ENCODE measurements at regions not wholly inside any gene's neighbourhood (a gene's known extent, or its start where the extent isn't known, plus 50 kb on each side); places are given as distances from the start of the nearest gene placed in this dataset.
"Not testable (repeated sequence)": the region's sequence is repeated elsewhere in the genome, so short reads cannot be mapped to it uniquely, and the experiment has no call there.

- no peak for DNase-seq (ENCODE audit: low read depth)
- H3K4me3 ChIP-seq (ENCODE audit: low read depth, low read length), result no peak overlapping the region
- no peak for TF ChIP-seq CTCF (IDR thresholded peaks at IDR 0.05; ENCODE audit: insufficient read depth, low read length)
Observed at GRCh38 chr21:17201741-17202260, 311.0 kb upstream of the CXADR start.

GRCh38 chr21:17214801-17215200, 298.0 kb upstream of the CXADR start:
- no peak for DNase-seq (ENCODE audit: low read depth)
- H3K4me3 ChIP-seq (ENCODE audit: low read depth, low read length), result no peak overlapping the region
- TF ChIP-seq CTCF (IDR thresholded peaks at IDR 0.05; ENCODE audit: insufficient read depth, low read length), result no peak

GRCh38 chr21:17219050-17219449, 293.8 kb upstream of the CXADR start:
- H3K4me3 ChIP-seq (ENCODE audit: low read depth, low read length); DNase-seq (ENCODE audit: low read depth): not testable (repeated sequence)

- no peak for DNase-seq (ENCODE audit: low read depth)
- no peak for TF ChIP-seq CTCF (IDR thresholded peaks at IDR 0.05; ENCODE audit: insufficient read depth, low read length)
- no peak overlapping the region for H3K4me3 ChIP-seq (ENCODE audit: low read depth, low read length)
Observed at GRCh38 chr21:17231124-17231523, 281.7 kb upstream of the CXADR start.

GRCh38 chr21:17231771-17232170, 281.1 kb upstream of the CXADR start:
- no peak overlapping the region for H3K4me3 ChIP-seq (ENCODE audit: low read depth, low read length)
- no peak for DNase-seq (ENCODE audit: low read depth)
- no peak for TF ChIP-seq CTCF (IDR thresholded peaks at IDR 0.05; ENCODE audit: insufficient read depth, low read length)

GRCh38 chr21:17238468-17238867, 274.4 kb upstream of the CXADR start:
- DNase-seq (ENCODE audit: low read depth), result no peak
- no peak for TF ChIP-seq CTCF (IDR thresholded peaks at IDR 0.05; ENCODE audit: insufficient read depth, low read length)
- H3K4me3 ChIP-seq (ENCODE audit: low read depth, low read length), result no peak overlapping the region

- no peak overlapping the region for H3K4me3 ChIP-seq (ENCODE audit: low read depth, low read length)
- DNase-seq (ENCODE audit: low read depth), result no peak
- TF ChIP-seq CTCF (IDR thresholded peaks at IDR 0.05; ENCODE audit: insufficient read depth, low read length), result no peak
Observed at GRCh38 chr21:17250778-17251241, 262.0 kb upstream of the CXADR start.
